SK-N-SH (cell line): ENCODE measurements at regions not wholly inside any gene's neighbourhood (a gene's known extent, or its start where the extent isn't known, plus 50 kb on each side); places are given as distances from the start of the nearest gene placed in this dataset.

Source experiments
- CHD2 ChIP-seq: fragments of 150-350 bp; IDR thresholded peaks from 2 replicates; pipeline ENCODE4 v1.6.1; 2018; ENCODE audit warnings: low read length; ENCODE audit not compliant: partially characterized antibody
- CTCF ChIP-seq: fragments of 200-600 bp; sonication (generic); IDR thresholded peaks from 2 replicates; pipeline ENCODE4 v1.6.1; 2017; ENCODE audit warnings: antibody characterized with exemption, mild to moderate bottlenecking, moderate library complexity
- USF1 ChIP-seq: IDR thresholded peaks from 2 replicates; pipeline ENCODE4 v1.4.0; 2012; ENCODE audit warnings: low read depth, borderline replicate concordance
- YY1 ChIP-seq: IDR thresholded peaks from 2 replicates; pipeline ENCODE4 v1.4.0; 2012; ENCODE audit warnings: low read depth, mild to moderate bottlenecking
- ZBTB33 ChIP-seq: IDR thresholded peaks from 2 replicates; pipeline ENCODE4 v1.4.0; 2012; ENCODE audit warnings: low read depth, borderline replicate concordance

DNA sequence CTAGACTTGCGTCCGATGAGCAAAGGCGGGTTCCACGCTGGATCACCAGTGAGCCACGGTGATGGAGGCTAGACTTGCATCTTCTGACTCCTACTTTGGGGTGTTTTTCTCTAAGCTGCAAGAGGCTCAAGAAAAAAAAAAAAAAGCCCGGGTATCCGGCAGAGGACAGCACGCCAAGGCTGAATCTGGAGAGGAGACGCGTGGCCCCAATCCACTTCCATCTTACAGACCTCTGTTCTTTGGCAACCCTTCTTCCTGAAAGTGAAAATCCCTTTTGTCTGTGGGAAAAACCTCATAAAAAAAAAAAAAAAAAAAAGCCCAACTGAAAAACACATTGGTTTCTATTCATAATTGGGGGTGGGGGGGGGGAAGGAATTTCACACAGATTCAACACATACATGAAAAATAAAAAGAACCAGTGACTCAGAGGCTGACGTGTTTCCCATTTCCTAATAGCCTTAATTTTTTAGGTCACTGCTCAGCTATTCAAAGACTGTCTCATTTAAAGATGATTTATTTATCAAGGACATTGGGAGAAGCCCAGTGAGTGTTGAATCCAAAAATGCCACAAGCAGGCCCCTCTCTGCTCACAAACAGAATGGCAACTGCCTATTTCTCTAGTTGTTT, 258.3 kb downstream of the FOXL1 start:
- no peak for TF ChIP-seq CTCF
- TF ChIP-seq CHD2 = no peak
- no peak for TF ChIP-seq YY1
- no peak for TF ChIP-seq ZBTB33
- no peak for TF ChIP-seq USF1
